HepG2 (cell line): ENCODE measurements at regions not wholly inside any gene's neighbourhood (a gene's known extent, or its start where the extent isn't known, plus 50 kb on each side); places are given as distances from the start of the nearest gene placed in this dataset.

ENCODE experiments used
- ARNT ChIP-seq: fragments of 450-650 bp; IDR thresholded peaks from 2 replicates; pipeline ENCODE4 v1.6.1; 2017
- ATF7 ChIP-seq, 2 experiments: fragments of 450-650 bp in 1 of 2; sonication (generic) in 1 of 2; formaldehyde crosslinking in 1 of 2; IDR thresholded peaks; 2 replicates each; pipeline versions ENCODE4 v1.4.0 to v1.6.1; 2016 to 2020; ENCODE audit warnings: antibody characterized with exemption in 1 of 2, mild to moderate bottlenecking in 1 of 2, missing genetic modification reagents in 1 of 2
- CBFB ChIP-seq: sonication (generic); formaldehyde crosslinking; IDR thresholded peaks from 2 replicates; pipeline ENCODE4 v1.4.0; 2020; ENCODE audit warnings: missing genetic modification reagents
- CC2D1A ChIP-seq: sonication (generic); formaldehyde crosslinking; IDR thresholded peaks from 2 replicates; pipeline ENCODE4 v1.8.1; 2023; ENCODE audit warnings: mild to moderate bottlenecking, missing genetic modification reagents
- FOXA1 ChIP-seq, 2 experiments: fragments of 450-650 bp in 1 of 2; sonication (generic) in 1 of 2; formaldehyde crosslinking in 1 of 2; IDR thresholded peaks; 2 replicates each; pipeline versions ENCODE4 v1.4.0 to v1.6.1; 2016 to 2020; ENCODE audit warnings: missing genetic modification reagents in 1 of 2
- MEIS2 ChIP-seq: sonication (generic); formaldehyde crosslinking; IDR thresholded peaks from 2 replicates; pipeline ENCODE4 v1.9.0; 2021; ENCODE audit warnings: mild to moderate bottlenecking, missing genetic modification reagents
- MZF1 ChIP-seq: sonication (generic); formaldehyde crosslinking; IDR thresholded peaks from 2 replicates; pipeline ENCODE4 v1.8.1; 2023; ENCODE audit warnings: mild to moderate bottlenecking, missing genetic modification reagents, borderline replicate concordance
- NR2F1 ChIP-seq, 2 experiments: fragments of 450-650 bp in 1 of 2; formaldehyde crosslinking in 1 of 2; IDR thresholded peaks; 2 replicates each; pipeline versions ENCODE4 v1.5.0 to v1.6.1; 2016 to 2020; ENCODE audit warnings: mild to moderate bottlenecking in 1 of 2, missing compliant biosample characterization in 1 of 2, missing genetic modification reagents in 1 of 2, moderate library complexity in 1 of 2
- SKIL ChIP-seq: sonication (generic); formaldehyde crosslinking; IDR thresholded peaks from 2 replicates; pipeline ENCODE4 v1.8.0; 2022; ENCODE audit warnings: missing genetic modification reagents, mild to moderate bottlenecking, moderate library complexity, borderline replicate concordance
- SOX6 ChIP-seq, 2 experiments: fragments of 450-650 bp in 1 of 2; sonication (generic) in 1 of 2; formaldehyde crosslinking in 1 of 2; IDR thresholded peaks; 2 replicates each; pipeline versions ENCODE4 v1.4.0 to v1.6.1; 2017 to 2020; ENCODE audit warnings: antibody characterized with exemption in 1 of 2, mild to moderate bottlenecking in 1 of 2, missing genetic modification reagents in 1 of 2
- ZMYM4 ChIP-seq: sonication (generic); formaldehyde crosslinking; IDR thresholded peaks from 2 replicates; pipeline ENCODE4 v1.8.1; 2023; ENCODE audit warnings: mild to moderate bottlenecking, missing genetic modification reagents
- ZNF318 ChIP-seq: sonication (generic); formaldehyde crosslinking; IDR thresholded peaks from 2 replicates; pipeline ENCODE4 v1.4.0; 2020; ENCODE audit warnings: mild to moderate bottlenecking, missing genetic modification reagents
- ZNF430 ChIP-seq: sonication (generic); formaldehyde crosslinking; IDR thresholded peaks from 2 replicates; pipeline ENCODE4 v1.9.0; 2021; ENCODE audit warnings: mild to moderate bottlenecking, missing genetic modification reagents
- ZNF503 ChIP-seq: sonication (generic); formaldehyde crosslinking; IDR thresholded peaks from 2 replicates; pipeline ENCODE4 v1.4.0; 2020; ENCODE audit warnings: missing genetic modification reagents

GRCh38 chr2:2851806-2852777 is 521.0 kb upstream of the MYT1L start (continued):
- 0 out of 2 replicates have a peak, but pooled peaks have one; percentile 13 for TF ChIP-seq SKIL
- TF ChIP-seq SOX6 (IDR thresholded peaks at IDR 0.05): peak; percentile 22; the same call in 1 of the 2 replicates
- TF ChIP-seq SOX6 (CRISPR knock-in tag; IDR thresholded peaks at IDR 0.05): no peak
- TF ChIP-seq ATF7 (IDR thresholded peaks at IDR 0.05): peak; percentile 19; the same call in 1 of the 2 replicates
- no peak for TF ChIP-seq ATF7 (CRISPR knock-in tag; IDR thresholded peaks at IDR 0.05)
- TF ChIP-seq FOXA1 (IDR thresholded peaks at IDR 0.05): no peak; the same call in 1 of the 2 replicates
- no peak for TF ChIP-seq FOXA1 (CRISPR knock-in tag; IDR thresholded peaks at IDR 0.05)
- TF ChIP-seq ZNF503 (CRISPR knock-in tag): no peak
- no peak for TF ChIP-seq ZMYM4
- TF ChIP-seq MZF1: no peak
- TF ChIP-seq CBFB (CRISPR knock-in tag): no peak
- no peak for TF ChIP-seq ARNT
- no peak for TF ChIP-seq ZNF318
- no peak for TF ChIP-seq ZNF430
- TF ChIP-seq NR2F1 (CRISPR knock-in tag; IDR thresholded peaks at IDR 0.05): no peak
- no peak for TF ChIP-seq MEIS2 (CRISPR knock-in tag)
- no peak for TF ChIP-seq CC2D1A
